Ureter (tissue), 1 donor: ENCODE measurements at regions not wholly inside any gene's neighbourhood (a gene's known extent, or its start where the extent isn't known, plus 50 kb on each side); places are given as distances from the start of the nearest gene placed in this dataset.

Experiments
- DNase-seq: peaks from one replicate; pipeline ENCODE4 v3.0.0-alpha.2; 2020; ENCODE audit warnings: low spot score
- donor health status: DM: yes; HTN: yes; CAD: no.

DNA sequence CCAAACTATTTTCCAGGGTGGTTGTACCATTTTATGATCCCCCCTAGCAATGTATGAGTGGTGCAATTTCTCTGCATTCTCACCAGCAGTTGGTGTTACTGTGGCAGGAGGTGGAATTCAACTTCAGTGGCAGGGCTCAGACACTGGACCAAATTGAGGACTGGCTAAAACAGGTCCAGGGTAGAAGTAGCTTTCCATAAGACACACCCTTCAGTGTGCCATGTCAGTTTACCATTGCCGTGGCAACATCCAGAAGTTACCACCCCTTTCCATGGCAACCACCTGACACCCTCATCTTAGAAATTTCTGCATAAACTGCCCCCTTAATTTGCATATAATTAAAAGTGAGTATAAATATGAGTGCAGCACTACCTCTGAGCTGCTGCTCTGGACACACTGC is 180.7 kb upstream of the GGTLC1 start:
- no peak for DNase-seq

DNA sequence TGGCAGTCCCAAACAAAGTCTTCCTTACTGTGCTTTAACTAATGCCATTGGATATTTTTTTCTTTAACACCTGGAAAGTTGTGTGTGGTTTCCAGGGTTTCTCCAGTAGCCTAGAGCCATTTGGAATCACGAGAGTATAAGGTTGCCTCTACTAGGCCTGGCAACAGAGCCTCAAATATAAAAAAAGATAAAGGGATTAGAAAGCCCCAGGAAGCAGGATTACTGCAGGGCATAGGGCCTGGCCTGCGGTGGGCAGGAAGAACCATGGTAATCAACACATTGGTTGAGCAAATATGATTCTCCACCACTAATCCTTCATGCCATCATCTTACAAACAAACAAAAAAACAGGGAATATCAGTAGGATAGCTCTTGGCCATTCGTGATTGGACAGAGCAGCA is 177.8 kb upstream of the GGTLC1 start:
- no peak for DNase-seq

DNA sequence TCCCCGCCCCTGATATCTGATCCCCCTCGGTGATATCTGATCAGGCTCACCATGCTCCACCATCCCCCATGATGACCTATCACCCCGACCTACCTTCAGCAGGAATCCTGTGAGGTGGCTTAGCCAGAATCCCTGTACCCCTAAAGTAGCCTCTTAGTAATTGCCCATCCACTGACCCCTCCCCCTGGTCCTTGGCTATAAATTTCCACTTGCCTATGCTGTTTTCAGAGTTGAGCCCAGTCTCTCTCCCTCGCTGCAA is 177.5 kb upstream of the GGTLC1 start:
- DNase-seq: no peak

DNA sequence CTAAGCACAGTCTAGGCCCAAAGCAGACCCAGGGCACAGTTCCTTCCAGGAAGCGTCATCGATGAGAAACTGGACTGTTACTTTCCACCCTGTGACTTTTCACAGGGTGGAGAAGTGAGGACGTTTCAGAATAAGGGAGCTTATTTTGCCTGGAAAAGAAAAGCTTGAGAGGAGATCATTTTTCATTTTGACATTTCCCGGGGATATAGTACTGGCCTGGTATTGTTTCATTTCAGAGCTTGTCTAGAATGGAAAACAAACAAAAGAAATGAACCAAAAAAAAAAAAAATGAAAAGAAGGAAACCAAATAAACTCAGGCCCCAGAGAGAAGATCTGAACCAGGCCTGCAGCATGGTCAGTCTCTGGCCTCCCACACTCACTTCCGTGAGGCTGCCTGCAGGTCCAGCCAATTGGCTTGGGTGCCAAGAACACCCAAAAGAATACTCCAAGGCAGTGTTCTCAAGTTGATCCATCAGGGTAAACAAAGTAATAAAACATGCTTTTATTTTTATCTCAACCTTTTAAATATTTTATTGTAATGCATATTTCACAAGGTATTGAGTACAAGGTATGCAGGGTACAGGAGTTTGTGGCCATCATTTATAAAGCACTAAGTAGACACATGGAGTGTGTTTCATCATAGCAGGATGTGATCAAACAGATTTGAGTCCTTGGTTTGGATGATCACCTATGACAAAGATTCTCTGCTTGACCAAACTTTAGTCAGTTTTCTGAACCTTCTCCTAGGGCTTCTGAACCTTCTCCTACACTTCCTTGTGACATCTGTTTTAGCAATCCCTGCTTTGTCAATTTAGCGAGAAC is 176.9 kb upstream of the GGTLC1 start:
- DNase-seq: no peak

DNA sequence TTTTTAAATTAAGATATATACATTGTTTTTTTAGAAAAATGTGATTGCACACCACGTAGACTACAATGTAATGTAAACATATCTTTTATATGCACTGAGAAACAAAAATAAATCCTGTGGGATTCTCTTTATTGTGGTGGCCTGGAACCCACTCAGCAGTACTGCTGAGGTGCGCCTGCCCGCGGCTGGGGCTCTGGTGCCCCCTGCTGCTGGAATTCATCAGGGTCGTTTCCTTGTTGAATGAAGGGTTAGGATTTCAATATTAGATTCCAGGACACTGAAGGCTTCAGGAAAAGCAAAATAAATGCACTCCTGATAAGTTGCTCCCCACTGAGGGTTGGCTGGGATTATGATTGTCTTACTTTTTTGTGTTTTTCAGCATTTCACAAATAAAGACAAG is 175.8 kb upstream of the GGTLC1 start:
- no peak for DNase-seq

DNA sequence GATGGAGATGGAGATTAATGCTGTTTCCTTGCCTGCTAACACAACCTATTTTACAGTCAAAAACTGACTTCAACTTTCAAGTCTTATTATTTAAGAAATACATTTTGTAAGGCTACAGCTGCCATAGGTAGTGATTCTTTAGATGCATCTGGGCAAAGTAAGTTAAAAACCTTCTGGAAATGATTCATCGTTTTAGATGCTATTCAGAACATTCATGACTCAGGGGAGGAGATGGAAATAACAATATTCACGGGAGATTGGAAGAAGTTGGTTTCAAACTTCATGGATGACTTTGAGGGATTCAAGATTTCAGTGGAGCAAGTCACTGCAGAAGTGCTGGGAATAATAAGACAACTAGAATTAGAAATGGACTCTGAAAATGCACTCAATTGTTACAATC is 174.9 kb upstream of the GGTLC1 start:
- no peak for DNase-seq

DNA sequence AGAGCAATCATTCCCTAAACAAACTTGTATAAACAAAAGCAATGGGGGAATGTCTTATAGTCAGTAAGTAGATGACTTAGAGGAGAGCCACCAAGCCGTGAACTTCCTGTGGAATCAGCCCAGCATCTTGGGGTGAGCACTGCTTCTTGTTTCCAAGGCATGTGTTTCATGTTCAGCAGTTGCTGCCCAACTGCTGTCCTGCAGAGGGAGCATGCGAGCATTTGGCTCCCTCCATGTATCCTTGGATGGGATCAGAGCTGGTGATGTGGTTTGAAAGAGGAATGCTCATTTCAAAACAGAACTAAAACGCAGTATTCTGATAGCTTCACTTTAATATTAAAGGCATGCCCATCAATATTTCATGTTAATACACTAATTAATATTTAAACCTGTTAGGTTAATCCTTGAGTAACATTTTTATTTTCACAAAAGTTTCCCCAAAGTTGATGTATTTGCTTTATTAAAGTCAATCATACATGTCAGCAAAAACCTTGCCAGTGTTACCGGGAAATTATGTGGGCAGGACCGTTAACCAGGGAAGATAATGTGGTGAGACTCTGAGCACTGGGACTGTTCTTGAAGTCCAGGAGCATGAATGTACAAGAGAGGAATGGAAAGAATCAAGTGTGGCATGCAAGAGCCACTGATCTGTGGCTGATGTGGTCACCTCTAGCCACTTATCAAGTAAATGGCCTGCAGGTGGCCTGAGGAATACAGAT is 172.1 kb upstream of the GGTLC1 start:
- DNase-seq: peak; percentile 55

DNA sequence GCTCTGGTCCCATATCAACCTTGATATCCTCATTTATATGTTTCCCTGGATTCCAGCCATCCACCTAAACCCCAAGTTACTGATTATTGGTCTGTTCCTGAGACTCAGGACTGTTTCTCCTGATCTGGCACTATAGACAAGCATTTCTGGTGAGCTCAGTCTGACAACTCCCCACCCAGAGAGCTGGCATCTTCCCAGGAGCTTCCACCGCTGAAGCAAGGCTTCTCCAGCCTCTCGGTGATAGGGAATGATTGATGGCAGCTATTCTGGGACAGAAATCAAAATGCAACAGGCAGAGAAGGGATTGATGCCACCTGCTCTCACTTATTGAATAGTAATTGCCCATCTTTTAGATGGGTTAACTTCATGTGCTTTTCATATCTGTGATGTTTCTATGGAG is 169.7 kb upstream of the GGTLC1 start:
- DNase-seq: no peak

DNA sequence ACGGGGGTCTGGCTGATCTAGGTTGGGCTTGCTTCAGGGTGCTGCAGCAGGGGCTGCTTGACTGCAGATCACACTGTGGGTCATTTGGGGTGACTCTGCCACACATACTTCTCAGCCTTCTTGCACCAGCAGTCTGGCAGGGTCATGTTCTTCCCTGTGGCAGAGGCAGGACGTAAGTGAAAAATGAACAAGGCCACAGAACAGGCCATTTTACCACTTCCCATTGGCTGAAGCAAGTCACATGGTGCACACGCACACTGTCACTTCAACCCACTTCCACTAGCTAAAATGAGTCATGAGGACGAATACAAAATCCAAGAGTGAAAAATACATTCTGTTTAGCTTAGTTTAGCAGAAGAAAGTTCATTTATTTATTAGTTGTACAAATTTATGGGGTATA is 168.6 kb upstream of the GGTLC1 start:
- DNase-seq: no peak

DNA sequence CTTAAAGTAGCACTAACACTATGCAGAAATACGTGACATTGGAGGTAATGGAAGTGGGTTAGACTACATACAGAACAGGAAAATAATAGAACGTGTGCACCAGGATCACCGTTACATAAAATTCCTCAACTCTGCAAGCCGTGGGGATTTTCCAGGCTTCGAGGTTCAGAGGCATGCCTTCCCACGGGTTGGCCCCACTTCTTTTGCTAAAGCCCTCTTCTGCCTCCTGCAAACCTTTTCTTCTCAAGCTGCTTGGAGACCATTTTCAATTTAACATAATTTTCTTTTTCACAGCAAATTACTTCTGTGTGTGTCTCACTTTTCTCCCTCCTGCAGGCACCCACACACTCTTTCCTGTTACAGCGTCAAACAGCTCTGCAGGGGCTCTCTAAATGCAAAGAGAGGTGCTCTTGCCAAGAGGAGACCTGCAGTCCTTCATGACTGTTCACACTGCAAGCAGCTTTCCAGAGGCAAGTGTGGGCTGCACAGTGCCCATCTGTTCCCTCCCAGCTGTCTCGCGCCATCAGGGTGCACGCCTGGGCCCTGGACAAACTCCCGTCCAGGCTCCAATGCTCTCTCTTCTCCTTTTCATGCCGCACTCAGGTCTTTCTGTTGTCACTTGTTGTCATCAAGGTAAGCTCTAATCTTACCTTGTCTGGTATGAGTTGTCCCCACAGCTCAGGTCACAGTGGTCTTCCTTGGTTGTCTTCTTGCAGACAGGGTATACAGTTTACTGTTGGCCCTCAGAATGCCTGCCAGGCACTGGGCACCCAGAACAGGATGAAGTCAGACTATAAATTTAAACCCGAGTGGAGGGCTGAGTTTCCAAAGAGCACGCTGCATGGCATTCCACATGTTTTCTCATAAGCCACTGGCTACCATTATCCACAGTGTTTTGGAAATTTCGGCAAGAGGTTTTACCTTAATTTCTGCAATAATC is 164.8 kb upstream of the GGTLC1 start:
- no peak for DNase-seq

DNA sequence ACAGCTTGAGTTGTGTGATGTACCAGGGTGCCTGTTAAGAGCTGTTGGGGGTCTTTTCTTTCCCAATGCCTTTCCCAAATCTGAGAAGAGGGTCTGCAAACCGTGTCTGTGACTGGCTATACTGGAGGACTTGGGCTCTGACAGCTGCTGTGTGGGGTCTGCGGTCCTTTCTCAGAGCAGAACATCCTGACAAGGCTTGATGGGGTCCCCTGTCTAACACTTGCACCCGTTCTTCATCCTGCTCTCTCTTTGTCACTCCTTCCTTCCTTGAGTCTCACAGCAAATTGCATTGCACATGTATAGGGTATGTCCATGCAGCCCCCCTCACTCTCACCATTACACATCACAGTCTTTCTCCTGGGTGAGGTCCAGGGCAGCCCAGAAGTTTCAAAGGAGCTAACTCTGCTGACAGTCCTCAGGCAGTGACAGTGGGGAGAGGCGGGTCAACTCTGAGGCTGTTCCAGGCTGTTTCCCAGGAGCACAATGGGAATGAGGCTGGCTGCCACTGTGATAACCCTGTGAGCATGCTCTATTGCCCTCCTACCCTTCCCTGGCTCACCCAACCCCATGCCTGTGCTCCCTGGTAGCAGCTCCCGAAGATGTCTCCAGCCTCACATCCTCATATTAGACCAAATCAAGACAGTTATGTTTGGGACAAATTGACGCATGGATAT is 163.2 kb upstream of the GGTLC1 start:
- DNase-seq: no peak

DNA sequence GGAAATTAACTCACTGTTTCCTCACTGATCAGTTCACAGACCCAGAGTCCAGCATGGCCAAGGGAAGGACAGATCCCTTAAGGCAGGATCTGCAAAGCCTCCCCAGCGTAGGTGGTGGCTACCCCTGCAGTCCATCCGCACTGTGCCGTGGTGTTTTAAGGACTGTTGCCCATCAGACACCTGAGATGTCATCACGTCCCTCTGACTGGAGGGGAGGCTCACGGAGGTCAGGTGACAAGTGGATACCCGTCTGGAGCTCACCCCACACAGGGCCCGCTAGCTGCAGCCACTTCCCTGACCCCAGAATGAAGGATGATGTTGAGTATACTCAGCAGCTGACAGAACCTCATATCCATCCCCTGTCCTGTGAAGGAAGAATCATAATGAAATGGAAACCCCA is 161.8 kb upstream of the GGTLC1 start:
- no peak for DNase-seq

DNA sequence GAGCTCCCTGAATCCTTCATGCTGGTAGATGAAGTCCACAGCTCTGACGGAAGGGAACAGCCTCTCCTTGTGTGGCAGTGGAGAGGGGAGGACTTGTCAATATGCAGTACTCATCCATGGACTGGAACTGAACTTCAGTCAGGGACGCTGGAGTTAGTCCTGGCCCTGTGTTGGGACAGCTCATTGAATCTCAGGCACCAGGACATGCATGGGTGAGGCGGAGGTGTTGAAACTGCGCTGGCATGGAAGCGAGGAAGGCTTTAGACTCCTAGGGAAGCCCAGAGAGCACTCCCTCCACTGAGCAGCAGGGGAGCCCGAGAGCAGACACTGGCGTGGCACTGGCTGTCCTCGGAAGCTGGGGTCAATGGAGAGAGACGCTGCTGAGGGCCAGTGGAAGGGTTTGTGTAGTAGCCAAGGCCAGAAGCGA is 161.3 kb upstream of the GGTLC1 start:
- DNase-seq: no peak

DNA sequence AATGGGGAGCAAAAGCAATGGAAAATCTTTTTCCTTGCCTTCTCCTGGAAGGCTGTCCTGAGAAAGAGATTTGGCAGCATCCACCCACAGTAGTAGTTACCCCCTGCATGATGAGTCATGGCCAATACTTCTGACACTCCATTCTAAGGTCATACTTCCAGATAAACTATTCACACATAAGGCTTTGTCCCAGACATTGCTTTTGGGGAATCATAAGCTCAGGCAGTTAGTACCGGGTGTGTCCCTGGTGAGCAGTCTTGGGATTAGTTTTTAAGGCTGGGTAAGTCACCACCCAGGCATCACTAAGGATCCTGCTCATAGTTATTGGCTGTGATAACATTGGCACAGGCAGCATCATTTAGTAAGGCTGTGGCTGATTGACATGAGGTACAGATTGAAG is 160.6 kb upstream of the GGTLC1 start:
- DNase-seq: no peak

DNA sequence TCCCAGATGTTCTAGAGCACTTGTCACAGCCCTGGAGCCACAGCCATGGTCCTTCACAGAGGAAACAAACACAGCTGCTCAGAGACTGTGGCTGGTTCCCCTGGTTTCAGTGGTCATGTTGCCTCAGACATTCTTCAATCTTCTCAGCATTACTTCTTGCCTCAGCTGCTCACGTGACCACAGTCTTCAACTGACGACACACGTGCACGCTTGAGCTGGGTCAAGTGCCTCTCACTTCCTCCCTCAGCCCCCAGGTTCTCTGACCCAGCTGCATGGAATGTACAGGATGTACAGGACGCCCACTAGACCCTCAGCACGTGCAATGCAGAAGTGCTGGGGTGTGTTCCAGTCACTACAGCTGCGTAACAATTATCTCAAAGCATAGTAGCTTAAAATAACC is 159.8 kb upstream of the GGTLC1 start:
- no peak for DNase-seq

DNA sequence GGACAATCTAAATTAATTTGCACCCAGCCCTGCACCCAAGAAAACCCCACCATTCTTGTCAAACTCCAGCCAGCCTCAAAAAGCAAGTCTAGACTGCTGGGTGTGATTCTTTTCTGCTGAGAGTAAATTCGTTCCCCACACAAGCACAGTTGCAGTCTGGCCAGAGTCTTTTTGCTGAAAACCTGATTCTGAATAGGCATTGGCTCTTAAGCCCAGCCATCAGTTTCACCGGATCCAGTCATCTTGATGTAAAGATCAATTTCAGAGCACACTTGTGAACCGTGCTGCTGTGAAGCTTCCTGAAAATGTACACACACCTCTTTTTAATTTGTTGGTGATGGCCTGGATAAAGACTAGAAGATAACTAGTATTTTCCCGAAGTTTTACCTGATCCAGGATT is 159.4 kb upstream of the GGTLC1 start:
- no peak for DNase-seq

DNA sequence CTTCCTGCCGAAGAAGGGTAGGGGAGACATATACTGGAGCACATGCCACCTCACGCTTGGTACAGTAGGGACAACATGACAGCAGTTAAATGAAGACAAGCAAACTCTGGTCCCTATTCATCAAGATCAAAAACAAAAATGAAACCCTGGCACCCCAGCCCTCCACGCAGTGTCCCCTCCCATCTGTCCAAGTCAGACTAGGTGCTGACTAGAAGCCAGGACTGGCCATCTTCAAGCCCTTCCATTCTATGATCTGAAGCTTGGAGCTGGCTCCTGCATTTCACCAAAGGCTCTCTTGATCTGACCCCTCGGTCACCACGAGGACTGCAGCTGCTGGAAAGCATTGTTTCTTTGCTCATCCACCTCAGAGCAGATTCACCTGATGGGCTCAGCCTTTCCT is 158.9 kb upstream of the GGTLC1 start:
- DNase-seq: no peak

DNA sequence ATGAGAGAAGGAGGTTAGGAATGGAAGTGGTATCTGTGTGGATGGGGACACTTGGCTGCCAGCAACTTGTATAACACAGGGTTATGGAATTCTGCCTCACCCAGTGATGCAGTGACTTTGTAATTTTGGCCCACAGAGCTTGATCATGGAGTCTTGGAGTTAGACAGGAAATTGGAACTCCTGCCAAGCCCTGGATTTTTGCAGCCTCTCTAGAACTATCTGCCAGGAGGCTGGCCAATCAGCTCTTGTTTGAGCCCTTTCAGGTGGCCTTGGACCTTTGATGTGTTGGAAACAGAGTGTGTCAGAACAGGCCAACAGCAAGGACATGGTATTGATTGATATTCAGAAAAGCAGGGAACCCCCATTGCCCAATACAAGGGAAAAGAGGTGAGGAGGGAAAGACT is 157.7 kb upstream of the GGTLC1 start:
- no peak for DNase-seq

DNA sequence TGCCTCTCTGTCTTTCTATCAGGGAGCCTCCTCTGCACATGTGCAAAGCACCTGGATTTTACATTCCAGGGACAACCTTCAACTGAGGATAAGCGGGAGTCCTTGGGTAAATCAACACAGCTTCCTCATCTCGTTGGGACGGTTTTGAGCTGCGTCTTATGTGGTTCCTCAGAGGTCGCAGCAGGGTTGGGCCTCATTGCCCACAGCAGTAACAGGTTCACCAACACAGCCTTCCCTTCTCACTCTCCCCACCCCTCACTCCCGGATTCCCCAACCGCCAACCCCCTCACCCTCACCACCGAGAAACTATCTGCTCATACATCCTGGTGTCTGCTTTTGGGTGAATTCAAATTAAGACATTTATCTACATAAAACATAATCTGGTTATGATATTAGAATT is 155.8 kb upstream of the GGTLC1 start:
- DNase-seq: no peak

DNA sequence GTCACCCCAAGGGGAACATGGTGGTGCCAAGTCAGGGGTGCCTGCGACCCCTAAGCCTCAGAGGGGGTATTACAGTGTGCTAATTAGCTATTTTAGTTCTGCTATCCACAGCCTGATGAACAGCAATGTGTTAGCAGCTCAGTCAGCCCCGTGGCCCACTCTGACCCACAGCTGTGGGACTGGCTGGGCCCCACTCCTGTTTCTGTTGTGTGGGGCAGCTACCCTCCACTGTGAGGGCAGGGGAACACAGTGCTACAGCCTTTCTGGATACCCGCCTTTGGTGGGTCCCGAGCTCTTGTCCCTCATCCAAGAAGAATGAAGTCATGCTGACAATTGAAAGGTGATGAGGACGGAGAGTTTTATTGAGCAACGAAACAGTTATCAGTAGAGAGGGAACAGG is 152.5 kb upstream of the GGTLC1 start:
- DNase-seq: no peak

DNA sequence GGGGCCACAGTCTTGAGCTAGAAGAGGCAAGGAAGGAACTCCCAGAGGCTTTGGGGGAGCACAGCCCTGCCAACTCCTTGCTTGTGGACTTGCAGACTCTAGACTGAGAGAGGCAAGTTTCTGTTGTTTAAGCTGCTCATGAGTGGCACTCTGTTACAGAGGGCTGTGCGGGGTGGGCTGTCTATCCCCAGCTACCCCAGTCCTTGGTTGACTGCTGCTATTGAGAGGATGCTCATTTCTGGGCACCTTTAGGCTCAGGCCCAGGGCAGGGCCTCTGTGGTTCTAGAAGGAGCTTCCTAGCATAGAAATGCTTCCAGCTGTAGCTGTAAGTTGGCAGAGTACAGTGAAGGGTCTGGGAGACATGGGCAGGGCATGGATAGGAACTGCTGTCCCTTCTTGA is 151.3 kb upstream of the GGTLC1 start:
- DNase-seq: no peak

DNA sequence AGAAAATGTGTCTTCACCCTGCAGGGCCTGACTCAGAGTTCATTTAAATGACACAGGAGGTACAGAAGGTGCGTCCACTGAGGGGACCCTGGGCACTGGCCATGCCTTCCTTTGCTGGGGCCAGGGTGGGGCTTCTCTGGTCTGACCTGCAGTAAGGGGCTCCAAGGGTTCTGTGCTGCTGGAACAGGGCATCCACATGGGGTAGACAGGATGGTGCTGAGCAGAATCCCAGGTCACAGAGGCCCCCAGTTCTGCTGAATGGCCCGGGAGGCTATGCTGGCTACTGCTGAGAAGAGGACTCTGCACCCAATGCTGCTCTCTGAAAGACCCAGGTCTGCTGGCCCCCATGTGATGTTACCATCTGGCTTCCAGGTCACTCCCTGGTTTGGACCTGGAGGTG is 150.4 kb upstream of the GGTLC1 start:
- DNase-seq: no peak
